Heart left ventricle (tissue), 16 donors: ENCODE measurements at regions not wholly inside any gene's neighbourhood (a gene's known extent, or its start where the extent isn't known, plus 50 kb on each side); places are given as distances from the start of the nearest gene placed in this dataset.

ENCODE experiments used
- ATAC-seq, 4 donors: fragments of 200-7000 bp; cut with Tn5 transposase; one replicate each; pipeline ENCODE4 v1.9.1; 2020 to 2022; ENCODE audit warnings: moderate library complexity in 4 of 4, mild to moderate bottlenecking in 3 of 4, moderate number of reproducible peaks in 1 of 4
- DNase-seq, 5 donors: peaks; one replicate each; pipeline ENCODE4 v3.0.0-alpha.2; 2020
- H3K27ac ChIP-seq, 12 donors: fragments of 200-600 bp; sonication (generic) in 4 of 12; one replicate each; pipeline versions ENCODE4 v1.5.0 to v1.8.0; 2016 to 2022; ENCODE audit warnings: mild to moderate bottlenecking in 2 of 12
- H3K27me3 ChIP-seq, 9 donors: fragments of 200-600 bp; sonication (generic) in 2 of 9; one replicate each; pipeline versions ENCODE4 v1.5.1 to v1.8.0; 2016 to 2022; ENCODE audit warnings: mild to moderate bottlenecking in 3 of 9
- H3K36me3 ChIP-seq, 9 donors: fragments of 200-600 bp; sonication (generic) in 2 of 9; one replicate each; pipeline versions ENCODE4 v1.5.0 to v1.8.0; 2018 to 2022; ENCODE audit warnings: mild to moderate bottlenecking in 2 of 9
- H3K4me1 ChIP-seq, 12 donors: fragments of 200-600 bp; sonication (generic) in 4 of 12; one replicate each; pipeline versions ENCODE4 v1.5.0 to v1.8.0; 2016 to 2022; ENCODE audit warnings: mild to moderate bottlenecking in 3 of 12
- H3K4me3 ChIP-seq, 12 donors: fragments of 200-600 bp; sonication (generic) in 4 of 12; one replicate each; pipeline versions ENCODE4 v1.5.0 to v1.8.0; 2017 to 2022; ENCODE audit warnings: mild to moderate bottlenecking in 9 of 12, moderate library complexity in 4 of 12
- H3K9me3 ChIP-seq, 12 donors: fragments of 200-600 bp; sonication (generic) in 4 of 12; one replicate each; pipeline versions ENCODE4 v1.5.0 to v1.8.0; 2016 to 2022; ENCODE audit warnings: mild to moderate bottlenecking in 1 of 12
- CTCF ChIP-seq, 12 donors: fragments of 200-600 bp; sonication (generic) in 4 of 12; IDR thresholded peaks; one replicate each; pipeline versions ENCODE4 v1.5.0 to v1.8.0; 2018 to 2022; ENCODE audit warnings: antibody characterized with exemption in 12 of 12, mild to moderate bottlenecking in 5 of 12
- POLR2A ChIP-seq, 2 donors: fragments of 450-650 bp; IDR thresholded peaks; one replicate each; pipeline ENCODE4 v1.6.1; 2017; ENCODE audit warnings: antibody characterized with exemption in 2 of 2, mild to moderate bottlenecking in 2 of 2, moderate library complexity in 2 of 2
- WGBS, 4 donors: extraction: QIAGEN DNeasy Blood & Tissue Kit in 2 of 4; methylation state at CpG; one replicate each; pipeline versions ENCODE4 v1.1.5 to v1.1.7; 2013 to 2018; 5-methylcytosine and 5-hydroxymethylcytosine counted together
- intact Hi-C, 10 donors: fragments of 100-400 bp; cut with DNase I; formaldehyde crosslinking; loops; one replicate each; pipeline versions ENCODE4 v1.11.1 to v1.14.2; 2022
- donor health status: ischemic (EF 13 %, LVEDD 7.1; RV severe dilation, severe dysfunction).
- donor health status: healthy with polysubstance abuse.
- donor health status: DM: no; HTN: yes; CAD: no.
- donor health status: DM: no; HTN: no; CAD: no.
- donor health status: ischemic (EF 25% LVEDD 6.9; RV normal size, moderate dysfunction).
- donor health status: ischemic (EF 25% LVEDD 5.7; RV mildly dilated, moderate dysfunction).
- donor health status: healthy.
- donor health status: DM: yes; HTN: yes; CAD: no.
- donor health status: ischemic (EF 35%, LVEDD 5.7; RV mildly dilated, moderate dysfunction).
- donor health status: nonischemic (EF 11% LVEDD 7.7; RV severe dilation, severe dysfunction).
- donor health status: DM: yes; HTN: yes; CAD: no.
- donor health status: PGD.
- donor health status: ischemic (EF 29% LVEDD 5.4; RV normal size, mild dysfunction).
- donor health status: nonischemic (EF 23%, LVEDD 6.1; RV moderate dilation, normal function).

- peaks cover 0 to 10% (median 0%) of the 10 kb centered on the region in 12 donors for H3K9me3 ChIP-seq
- H3K27ac ChIP-seq, result no peak overlapping the region
- no peak for TF ChIP-seq CTCF (IDR thresholded peaks at IDR 0.05)
- no peak for TF ChIP-seq POLR2A (IDR thresholded peaks at IDR 0.05)
- no peak overlapping the region for H3K4me3 ChIP-seq
- H3K27me3 ChIP-seq, result peaks cover 0 to 7% (median 0%) of the 10 kb centered on the region in 9 donors
- intact Hi-C loops, result no loop called here
- DNase-seq (no peak), ATAC-seq (no peak)
- H3K4me1 ChIP-seq, result peaks cover 0 to 16% (median 0%) of the 10 kb centered on the region in 12 donors
- WGBS, 4 donors, result 85 to 91% (median 89%) methylated on average over 11 of the region's 11 CpGs
- no peaks in the 10 kb centered on the region for H3K36me3 ChIP-seq
Observed at GRCh38 chr22:27122574-27122973, 465.2 kb downstream of the MIAT start.

GRCh38 chr22:27123880-27124279, 466.5 kb downstream of the MIAT start:
- H3K27me3 ChIP-seq, result peaks cover 0 to 12% (median 0%) of the 10 kb centered on the region in 9 donors
- no peak overlapping the region for H3K4me3 ChIP-seq
- H3K4me1 ChIP-seq, result peaks cover 0 to 28% (median 0%) of the 10 kb centered on the region in 12 donors
- TF ChIP-seq CTCF (IDR thresholded peaks at IDR 0.05) (no peak), POLR2A (IDR thresholded peaks at IDR 0.05) (no peak)
- intact Hi-C loops, result no loop called here
- H3K36me3 ChIP-seq, result no peaks in the 10 kb centered on the region
- H3K27ac ChIP-seq, result peak overlapping the region in 4 of 12 donors; percentile 24 to 79 (median 32)
- ATAC-seq (no peak), DNase-seq (no peak)
- peaks cover 0 to 10% (median 0%) of the 10 kb centered on the region in 12 donors for H3K9me3 ChIP-seq
- WGBS, 4 donors, result 86 to 94% (median 89%) methylated on average over 1 of the region's 1 CpG

GRCh38 chr22:27124351-27124966, 467.1 kb downstream of the MIAT start:
- Histone ChIP-seq H3K36me3 (no peaks in the 10 kb centered on the region), H3K9me3 (peaks cover 0 to 10% (median 0%) of the 10 kb centered on the region in 12 donors), H3K4me1 (peaks cover 0 to 33% (median 0%) of the 10 kb centered on the region in 12 donors), H3K27me3 (peaks cover 0 to 12% (median 0%) of the 10 kb centered on the region in 9 donors), H3K27ac (peak overlapping the region in 7 of 12 donors; percentile 1 to 79 (median 38)), H3K4me3 (peak overlapping the region in 1 of 12 donors; percentile 10)
- TF ChIP-seq CTCF (IDR thresholded peaks at IDR 0.05) (no peak), POLR2A (IDR thresholded peaks at IDR 0.05) (no peak)
- ATAC-seq (peak; percentile 47 to 92 (median 86)), DNase-seq (peak; percentile 52 to 72 (median 71))
- intact Hi-C loops, result no loop called here
- 52 to 66% (median 59%) methylated on average over 16 of the region's 16 CpGs for WGBS, 4 donors

DNA sequence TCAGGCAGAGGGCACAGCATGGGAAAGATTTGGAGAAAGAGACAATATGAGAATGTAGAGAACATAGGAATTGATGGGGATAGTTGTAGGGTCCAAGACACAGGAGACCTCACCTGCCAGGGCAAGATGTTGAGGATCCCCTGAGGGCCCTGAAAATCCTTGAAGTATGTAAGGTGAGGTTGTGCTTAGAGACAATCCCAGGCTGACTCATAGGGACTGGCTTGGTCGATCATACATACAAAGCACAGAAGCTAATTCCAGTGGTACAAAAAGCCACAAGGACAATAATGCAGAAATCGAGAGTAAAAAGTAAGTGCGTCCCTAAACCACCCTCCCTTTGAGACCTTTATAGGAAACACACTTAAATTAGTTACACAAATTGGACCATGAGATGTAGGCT, 468.2 kb downstream of the MIAT start:
- ATAC-seq (no peak), DNase-seq (no peak)
- Histone ChIP-seq H3K36me3 (no peaks in the 10 kb centered on the region), H3K27ac (no peak overlapping the region), H3K4me1 (peaks cover 0 to 33% (median 0%) of the 10 kb centered on the region in 12 donors), H3K4me3 (no peak overlapping the region), H3K27me3 (peaks cover 0 to 12% (median 0%) of the 10 kb centered on the region in 9 donors), H3K9me3 (peaks cover 0 to 1% (median 0%) of the 10 kb centered on the region in 12 donors)
- 77 to 95% (median 93%) methylated on average over 3 of the region's 3 CpGs for WGBS, 4 donors
- TF ChIP-seq CTCF (IDR thresholded peaks at IDR 0.05), result no peak
- TF ChIP-seq POLR2A (IDR thresholded peaks at IDR 0.05), result no peak
- intact Hi-C loops, result no loop called here
